ENCODE measurements at regions not wholly inside any gene's neighbourhood (a gene's known extent, or its start where the extent isn't known, plus 50 kb on each side); places are given as distances from the start of the nearest gene placed in this dataset.

GRCh38 chr2:207266648-207267047 is 100.9 kb upstream of the KLF7 start:
- Histone ChIP-seq H3K9ac (ENCODE audit: insufficient read depth, low read length, poor library complexity, severe bottlenecking) (no peak overlapping the region), H3K27me3 (ENCODE audit: control insufficient read depth in 2 of 2, insufficient read depth in 2 of 2, low read length in 2 of 2) (no peaks in the 10 kb centered on the region), H3K36me3 (replicated peaks in 1 of 2; ENCODE audit: control insufficient read depth in 1 of 2, insufficient read depth in 2 of 2, low read length in 2 of 2) (no peaks in the 10 kb centered on the region), H3K4me1 (ENCODE audit: control insufficient read depth in 1 of 2, insufficient read depth in 2 of 2, low read length in 2 of 2) (peaks cover 15 to 17% of the 10 kb centered on the region in 2 donors), H4K20me1 (ENCODE audit: insufficient read depth, low read length) (no peaks in the 10 kb centered on the region), H3K4me2 (replicated peaks; ENCODE audit: extremely low read depth, low read length, poor library complexity, severe bottlenecking) (no peak overlapping the region), H3K27ac (ENCODE audit: low read depth in 1 of 2, low read length in 2 of 2) (no peak overlapping the region), H2AFZ (ENCODE audit: insufficient read depth, low read depth, low read length, poor library complexity, severe bottlenecking) (no peak overlapping the region), H3K9me3 (replicated peaks in 1 of 2; ENCODE audit: control insufficient read depth in 1 of 2, insufficient read depth in 1 of 2, low read length in 2 of 2) (no peaks in the 10 kb centered on the region), H3K4me3 (replicated peaks in 1 of 3; ENCODE audit: low read depth in 2 of 3, low read length in 3 of 3) (no peak overlapping the region), H3K79me2 (ENCODE audit: insufficient read depth, low read length) (no peaks in the 10 kb centered on the region)
- peaks cover 18% of the 10 kb centered on the region for H3K4me1 Mint-ChIP-seq
- TF ChIP-seq CTCF (IDR thresholded peaks at IDR 0.05) = no peak
- H3K4me3 Mint-ChIP-seq = no peak overlapping the region
- peaks cover 0 to 2% (median 0%) of the 10 kb centered on the region in 7 donors for H3K9me3 Mint-ChIP-seq
- WGBS (ENCODE audit: insufficient coverage) = 100% methylated on average over 2 of the region's 7 CpGs
- no peak for DNase-seq
- H3K27me3 Mint-ChIP-seq (ENCODE audit: low read depth in 3 of 3) = peaks cover 0 to 2% (median 2%) of the 10 kb centered on the region in 3 donors
- intact Hi-C loops (cut with micrococcal nuclease) = no loop called here
- no peak overlapping the region for H3K27ac Mint-ChIP-seq
- H3K36me3 Mint-ChIP-seq = no peaks in the 10 kb centered on the region

- H2AFZ ChIP-seq (ENCODE audit: insufficient read depth, low read depth, low read length, poor library complexity, severe bottlenecking) = no peak overlapping the region
- no peak overlapping the region for H3K4me2 ChIP-seq (replicated peaks; ENCODE audit: extremely low read depth, low read length, poor library complexity, severe bottlenecking)
- Mint-ChIP-seq H3K27ac (no peak overlapping the region), H3K27me3 (ENCODE audit: low read depth in 3 of 3) (peaks cover 0 to 2% (median 0%) of the 10 kb centered on the region in 3 donors), H3K9me3 (no peaks in the 10 kb centered on the region), H3K36me3 (no peaks in the 10 kb centered on the region), H3K4me3 (no peak overlapping the region), H3K4me1 (peaks cover 18% of the 10 kb centered on the region)
- H3K9me3 ChIP-seq (replicated peaks in 1 of 2; ENCODE audit: control insufficient read depth in 1 of 2, insufficient read depth in 1 of 2, low read length in 2 of 2) = no peaks in the 10 kb centered on the region
- no peak for TF ChIP-seq CTCF (IDR thresholded peaks at IDR 0.05)
- H3K9ac ChIP-seq (ENCODE audit: insufficient read depth, low read length, poor library complexity, severe bottlenecking) = no peak overlapping the region
- H3K36me3 ChIP-seq (replicated peaks in 1 of 2; ENCODE audit: control insufficient read depth in 1 of 2, insufficient read depth in 2 of 2, low read length in 2 of 2) = no peaks in the 10 kb centered on the region
- no peaks in the 10 kb centered on the region for H3K27me3 ChIP-seq (ENCODE audit: control insufficient read depth in 2 of 2, insufficient read depth in 2 of 2, low read length in 2 of 2)
- intact Hi-C loops (cut with micrococcal nuclease) = no loop called here
- WGBS (ENCODE audit: insufficient coverage) = no CpG with 5 or more reads among the region's 2 CpGs
- no peaks in the 10 kb centered on the region for H3K79me2 ChIP-seq (ENCODE audit: insufficient read depth, low read length)
- H3K4me3 ChIP-seq (replicated peaks in 1 of 3; ENCODE audit: low read depth in 2 of 3, low read length in 3 of 3) = no peak overlapping the region
- peaks cover 15 to 17% of the 10 kb centered on the region in 2 donors for H3K4me1 ChIP-seq (ENCODE audit: control insufficient read depth in 1 of 2, insufficient read depth in 2 of 2, low read length in 2 of 2)
- no peaks in the 10 kb centered on the region for H4K20me1 ChIP-seq (ENCODE audit: insufficient read depth, low read length)
- H3K27ac ChIP-seq (ENCODE audit: low read depth in 1 of 2, low read length in 2 of 2) = no peak overlapping the region
- no peak for DNase-seq
Measured at GRCh38 chr2:207269038-207269437, 103.3 kb upstream of the KLF7 start.
